WTC11 (cell line): ENCODE measurements at regions not wholly inside any gene's neighbourhood (a gene's known extent, or its start where the extent isn't known, plus 50 kb on each side); places are given as distances from the start of the nearest gene placed in this dataset.

Source experiments
- ATAC-seq: fragments of 200-7000 bp; cut with Tn5 transposase; 2 replicates; pipeline ENCODE4 v1.10.0; 2021; ENCODE audit warnings: mild to moderate bottlenecking, moderate library complexity
- CTCF ChIA-PET: fragments of 300-600 bp; sonication (Branson Sonifier 250); formaldehyde crosslinking; loops from one replicate; lab custom pipeline; 2021; ENCODE audit warnings: antibody characterized with exemption; lab: Charles Lee
- POLR2A ChIA-PET: fragments of 350-600 bp; sonication (Branson Sonifier 250); formaldehyde crosslinking; loops from one replicate; lab custom pipeline; 2021; ENCODE audit warnings: antibody characterized with exemption; lab: Charles Lee
- DNase-seq: peaks from one replicate; pipeline ENCODE4 v3.0.0; 2021; ENCODE audit warnings: low spot score
- H3K27ac Mint-ChIP-seq: 2 replicates; pipeline ENCODE4 v1.8.0; 2021; ENCODE audit warnings: mixed read lengths
- H3K27me3 Mint-ChIP-seq: 2 replicates; pipeline ENCODE4 v1.8.0; 2021; ENCODE audit warnings: low read depth, mild to moderate bottlenecking, moderate library complexity, mixed read lengths
- H3K36me3 Mint-ChIP-seq: 2 replicates; pipeline ENCODE4 v1.8.0; 2021; ENCODE audit warnings: mixed read lengths
- H3K4me1 Mint-ChIP-seq: 2 replicates; pipeline ENCODE4 v1.8.0; 2022; ENCODE audit warnings: mixed read lengths
- H3K4me3 Mint-ChIP-seq: 2 replicates; pipeline ENCODE4 v1.8.0; 2021; ENCODE audit warnings: mild to moderate bottlenecking, moderate library complexity, mixed read lengths
- H3K9me3 Mint-ChIP-seq: 2 replicates; pipeline ENCODE4 v1.8.0; 2021; ENCODE audit warnings: mixed read lengths
- CREB1 ChIP-seq: sonication (generic); formaldehyde crosslinking; IDR thresholded peaks from 2 replicates; pipeline ENCODE4 v1.8.0; 2023; ENCODE audit warnings: mild to moderate bottlenecking, missing genetic modification reagents
- JUN ChIP-seq: sonication (generic); formaldehyde crosslinking; IDR thresholded peaks from 2 replicates; pipeline ENCODE4 v1.8.0; 2023; ENCODE audit warnings: mild to moderate bottlenecking, missing genetic modification reagents
- KAT7 ChIP-seq: sonication (generic); formaldehyde crosslinking; IDR thresholded peaks from 2 replicates; pipeline ENCODE4 v1.8.1; 2023; ENCODE audit warnings: missing genetic modification reagents, mild to moderate bottlenecking, borderline replicate concordance
- NFATC4 ChIP-seq: fragments of 250-450 bp; sonication (Bioruptor Pico); IDR thresholded peaks from 2 replicates; pipeline ENCODE4 v1.9.0; 2021; ENCODE audit warnings: mild to moderate bottlenecking
- NFE2L1 ChIP-seq: sonication (generic); formaldehyde crosslinking; IDR thresholded peaks from 2 replicates; pipeline ENCODE4 v1.8.1; 2023; ENCODE audit warnings: missing genetic modification reagents
- RORB ChIP-seq: fragments of 250-450 bp; sonication (Bioruptor Pico); IDR thresholded peaks from 2 replicates; pipeline ENCODE4 v1.9.0; 2021; ENCODE audit warnings: mild to moderate bottlenecking
- SMAD3 ChIP-seq: sonication (generic); formaldehyde crosslinking; IDR thresholded peaks from 2 replicates; pipeline ENCODE4 v1.8.0; 2022; ENCODE audit warnings: missing genetic modification reagents, mild to moderate bottlenecking, borderline replicate concordance
- TCF7 ChIP-seq: sonication (generic); formaldehyde crosslinking; IDR thresholded peaks from 2 replicates; pipeline ENCODE4 v1.8.0; 2022; ENCODE audit warnings: mild to moderate bottlenecking, low read depth, missing genetic modification reagents, moderate library complexity
- TEAD1 ChIP-seq: sonication (generic); formaldehyde crosslinking; IDR thresholded peaks from 2 replicates; pipeline ENCODE4 v1.8.0; 2022; ENCODE audit warnings: mild to moderate bottlenecking, missing genetic modification reagents
- TEAD4 ChIP-seq: sonication (generic); formaldehyde crosslinking; IDR thresholded peaks from 2 replicates; pipeline ENCODE4 v1.8.0; 2022; ENCODE audit warnings: mild to moderate bottlenecking, missing genetic modification reagents
- ZNF121 ChIP-seq: sonication (generic); formaldehyde crosslinking; IDR thresholded peaks from 2 replicates; pipeline ENCODE4 v1.8.0; 2023; ENCODE audit warnings: missing genetic modification reagents
- ZNF423 ChIP-seq: fragments of 250-450 bp; sonication (Bioruptor Pico); IDR thresholded peaks from 2 replicates; pipeline ENCODE4 v2.1.2; 2022; ENCODE audit warnings: mild to moderate bottlenecking, moderate library complexity
- TF ChIP-seq, protein P1 (sequence below): sonication (generic); formaldehyde crosslinking; IDR thresholded peaks from 2 replicates; pipeline ENCODE4 v1.8.0; 2023; ENCODE audit warnings: mild to moderate bottlenecking, missing genetic modification reagents
- TF ChIP-seq, protein P2 (sequence below): fragments of 250-450 bp; sonication (Bioruptor Pico); IDR thresholded peaks from 2 replicates; pipeline ENCODE4 v1.9.0; 2021; ENCODE audit warnings: mild to moderate bottlenecking
- TF ChIP-seq, protein P3 (sequence below): sonication (generic); formaldehyde crosslinking; IDR thresholded peaks from 2 replicates; pipeline ENCODE4 v1.8.0; 2023; ENCODE audit warnings: missing genetic modification reagents, mild to moderate bottlenecking, borderline replicate concordance
- TF ChIP-seq, protein P4 (sequence below): sonication (generic); formaldehyde crosslinking; IDR thresholded peaks from 2 replicates; pipeline ENCODE4 v1.8.1; 2023; ENCODE audit warnings: mild to moderate bottlenecking, missing genetic modification reagents, borderline replicate concordance
- TF ChIP-seq, protein P5 (sequence below): sonication (generic); formaldehyde crosslinking; IDR thresholded peaks from 2 replicates; pipeline ENCODE4 v1.8.0; 2022; ENCODE audit warnings: mild to moderate bottlenecking, missing genetic modification reagents
- TF ChIP-seq, protein P6 (sequence below): sonication (generic); formaldehyde crosslinking; IDR thresholded peaks from 2 replicates; pipeline ENCODE4 v1.8.0; 2022; ENCODE audit warnings: mild to moderate bottlenecking, missing genetic modification reagents
- TF ChIP-seq, protein P7 (sequence below): sonication (generic); formaldehyde crosslinking; IDR thresholded peaks from 2 replicates; pipeline ENCODE4 v1.8.1; 2022; ENCODE audit warnings: mild to moderate bottlenecking, moderate library complexity, missing genetic modification reagents

DNA sequence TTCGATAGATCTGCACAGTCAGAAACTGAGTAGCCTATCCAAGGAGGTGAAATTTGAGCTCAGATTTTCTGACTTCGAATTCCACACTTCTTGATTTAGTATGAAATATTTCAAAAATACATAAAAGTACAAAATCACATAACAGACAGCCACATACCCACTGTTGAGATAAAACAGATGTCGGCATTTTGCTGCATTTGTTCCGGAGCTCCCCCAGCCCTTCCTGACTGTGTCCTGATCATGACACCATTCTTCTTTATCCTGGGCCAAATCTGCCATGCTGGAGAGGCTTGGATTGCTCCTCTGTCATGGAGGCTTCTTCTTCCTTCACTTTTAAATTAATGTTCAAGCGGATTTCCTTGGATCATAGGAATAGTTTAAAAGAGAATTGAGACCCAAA lies 124.2 kb upstream of the RBPJ start:
- H3K36me3 Mint-ChIP-seq = no peaks in the 10 kb centered on the region
- peaks cover 13% of the 10 kb centered on the region for H3K4me1 Mint-ChIP-seq
- no peak for DNase-seq
- ChIA-PET POLR2A (no interaction called here), CTCF (interaction anchor here (1.1 kb wide), 1 partner anchor 69 kb away, joined by 3 read pairs; no protein-coding TSS in a partner anchor)
- H3K27ac Mint-ChIP-seq = no peak overlapping the region
- ATAC-seq = no peak
- H3K4me3 Mint-ChIP-seq = no peak overlapping the region
- no peaks in the 10 kb centered on the region for H3K27me3 Mint-ChIP-seq
- no peaks in the 10 kb centered on the region for H3K9me3 Mint-ChIP-seq
- TF ChIP-seq, protein P1, sequence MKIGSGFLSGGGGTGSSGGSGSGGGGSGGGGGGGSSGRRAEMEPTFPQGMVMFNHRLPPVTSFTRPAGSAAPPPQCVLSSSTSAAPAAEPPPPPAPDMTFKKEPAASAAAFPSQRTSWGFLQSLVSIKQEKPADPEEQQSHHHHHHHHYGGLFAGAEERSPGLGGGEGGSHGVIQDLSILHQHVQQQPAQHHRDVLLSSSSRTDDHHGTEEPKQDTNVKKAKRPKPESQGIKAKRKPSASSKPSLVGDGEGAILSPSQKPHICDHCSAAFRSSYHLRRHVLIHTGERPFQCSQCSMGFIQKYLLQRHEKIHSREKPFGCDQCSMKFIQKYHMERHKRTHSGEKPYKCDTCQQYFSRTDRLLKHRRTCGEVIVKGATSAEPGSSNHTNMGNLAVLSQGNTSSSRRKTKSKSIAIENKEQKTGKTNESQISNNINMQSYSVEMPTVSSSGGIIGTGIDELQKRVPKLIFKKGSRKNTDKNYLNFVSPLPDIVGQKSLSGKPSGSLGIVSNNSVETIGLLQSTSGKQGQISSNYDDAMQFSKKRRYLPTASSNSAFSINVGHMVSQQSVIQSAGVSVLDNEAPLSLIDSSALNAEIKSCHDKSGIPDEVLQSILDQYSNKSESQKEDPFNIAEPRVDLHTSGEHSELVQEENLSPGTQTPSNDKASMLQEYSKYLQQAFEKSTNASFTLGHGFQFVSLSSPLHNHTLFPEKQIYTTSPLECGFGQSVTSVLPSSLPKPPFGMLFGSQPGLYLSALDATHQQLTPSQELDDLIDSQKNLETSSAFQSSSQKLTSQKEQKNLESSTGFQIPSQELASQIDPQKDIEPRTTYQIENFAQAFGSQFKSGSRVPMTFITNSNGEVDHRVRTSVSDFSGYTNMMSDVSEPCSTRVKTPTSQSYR (CRISPR knock-in tag) = no peak
- no peak for TF ChIP-seq TEAD1 (CRISPR knock-in tag)
- TF ChIP-seq KAT7 (CRISPR knock-in tag) = no peak
- no peak for TF ChIP-seq RORB
- no peak for TF ChIP-seq NFE2L1 (CRISPR knock-in tag)
- TF ChIP-seq TCF7 = no peak
- TF ChIP-seq JUN (CRISPR knock-in tag) = no peak
- no peak for TF ChIP-seq SMAD3 (CRISPR knock-in tag)
- TF ChIP-seq, protein P2, sequence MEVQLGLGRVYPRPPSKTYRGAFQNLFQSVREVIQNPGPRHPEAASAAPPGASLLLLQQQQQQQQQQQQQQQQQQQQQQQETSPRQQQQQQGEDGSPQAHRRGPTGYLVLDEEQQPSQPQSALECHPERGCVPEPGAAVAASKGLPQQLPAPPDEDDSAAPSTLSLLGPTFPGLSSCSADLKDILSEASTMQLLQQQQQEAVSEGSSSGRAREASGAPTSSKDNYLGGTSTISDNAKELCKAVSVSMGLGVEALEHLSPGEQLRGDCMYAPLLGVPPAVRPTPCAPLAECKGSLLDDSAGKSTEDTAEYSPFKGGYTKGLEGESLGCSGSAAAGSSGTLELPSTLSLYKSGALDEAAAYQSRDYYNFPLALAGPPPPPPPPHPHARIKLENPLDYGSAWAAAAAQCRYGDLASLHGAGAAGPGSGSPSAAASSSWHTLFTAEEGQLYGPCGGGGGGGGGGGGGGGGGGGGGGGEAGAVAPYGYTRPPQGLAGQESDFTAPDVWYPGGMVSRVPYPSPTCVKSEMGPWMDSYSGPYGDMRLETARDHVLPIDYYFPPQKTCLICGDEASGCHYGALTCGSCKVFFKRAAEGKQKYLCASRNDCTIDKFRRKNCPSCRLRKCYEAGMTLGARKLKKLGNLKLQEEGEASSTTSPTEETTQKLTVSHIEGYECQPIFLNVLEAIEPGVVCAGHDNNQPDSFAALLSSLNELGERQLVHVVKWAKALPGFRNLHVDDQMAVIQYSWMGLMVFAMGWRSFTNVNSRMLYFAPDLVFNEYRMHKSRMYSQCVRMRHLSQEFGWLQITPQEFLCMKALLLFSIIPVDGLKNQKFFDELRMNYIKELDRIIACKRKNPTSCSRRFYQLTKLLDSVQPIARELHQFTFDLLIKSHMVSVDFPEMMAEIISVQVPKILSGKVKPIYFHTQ (CRISPR knock-in tag) = no peak
- TF ChIP-seq, protein P3, sequence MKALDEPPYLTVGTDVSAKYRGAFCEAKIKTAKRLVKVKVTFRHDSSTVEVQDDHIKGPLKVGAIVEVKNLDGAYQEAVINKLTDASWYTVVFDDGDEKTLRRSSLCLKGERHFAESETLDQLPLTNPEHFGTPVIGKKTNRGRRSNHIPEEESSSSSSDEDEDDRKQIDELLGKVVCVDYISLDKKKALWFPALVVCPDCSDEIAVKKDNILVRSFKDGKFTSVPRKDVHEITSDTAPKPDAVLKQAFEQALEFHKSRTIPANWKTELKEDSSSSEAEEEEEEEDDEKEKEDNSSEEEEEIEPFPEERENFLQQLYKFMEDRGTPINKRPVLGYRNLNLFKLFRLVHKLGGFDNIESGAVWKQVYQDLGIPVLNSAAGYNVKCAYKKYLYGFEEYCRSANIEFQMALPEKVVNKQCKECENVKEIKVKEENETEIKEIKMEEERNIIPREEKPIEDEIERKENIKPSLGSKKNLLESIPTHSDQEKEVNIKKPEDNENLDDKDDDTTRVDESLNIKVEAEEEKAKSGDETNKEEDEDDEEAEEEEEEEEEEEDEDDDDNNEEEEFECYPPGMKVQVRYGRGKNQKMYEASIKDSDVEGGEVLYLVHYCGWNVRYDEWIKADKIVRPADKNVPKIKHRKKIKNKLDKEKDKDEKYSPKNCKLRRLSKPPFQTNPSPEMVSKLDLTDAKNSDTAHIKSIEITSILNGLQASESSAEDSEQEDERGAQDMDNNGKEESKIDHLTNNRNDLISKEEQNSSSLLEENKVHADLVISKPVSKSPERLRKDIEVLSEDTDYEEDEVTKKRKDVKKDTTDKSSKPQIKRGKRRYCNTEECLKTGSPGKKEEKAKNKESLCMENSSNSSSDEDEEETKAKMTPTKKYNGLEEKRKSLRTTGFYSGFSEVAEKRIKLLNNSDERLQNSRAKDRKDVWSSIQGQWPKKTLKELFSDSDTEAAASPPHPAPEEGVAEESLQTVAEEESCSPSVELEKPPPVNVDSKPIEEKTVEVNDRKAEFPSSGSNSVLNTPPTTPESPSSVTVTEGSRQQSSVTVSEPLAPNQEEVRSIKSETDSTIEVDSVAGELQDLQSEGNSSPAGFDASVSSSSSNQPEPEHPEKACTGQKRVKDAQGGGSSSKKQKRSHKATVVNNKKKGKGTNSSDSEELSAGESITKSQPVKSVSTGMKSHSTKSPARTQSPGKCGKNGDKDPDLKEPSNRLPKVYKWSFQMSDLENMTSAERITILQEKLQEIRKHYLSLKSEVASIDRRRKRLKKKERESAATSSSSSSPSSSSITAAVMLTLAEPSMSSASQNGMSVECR (CRISPR knock-in tag) = no peak
- no peak for TF ChIP-seq ZNF121 (CRISPR knock-in tag)
- TF ChIP-seq, protein P4, sequence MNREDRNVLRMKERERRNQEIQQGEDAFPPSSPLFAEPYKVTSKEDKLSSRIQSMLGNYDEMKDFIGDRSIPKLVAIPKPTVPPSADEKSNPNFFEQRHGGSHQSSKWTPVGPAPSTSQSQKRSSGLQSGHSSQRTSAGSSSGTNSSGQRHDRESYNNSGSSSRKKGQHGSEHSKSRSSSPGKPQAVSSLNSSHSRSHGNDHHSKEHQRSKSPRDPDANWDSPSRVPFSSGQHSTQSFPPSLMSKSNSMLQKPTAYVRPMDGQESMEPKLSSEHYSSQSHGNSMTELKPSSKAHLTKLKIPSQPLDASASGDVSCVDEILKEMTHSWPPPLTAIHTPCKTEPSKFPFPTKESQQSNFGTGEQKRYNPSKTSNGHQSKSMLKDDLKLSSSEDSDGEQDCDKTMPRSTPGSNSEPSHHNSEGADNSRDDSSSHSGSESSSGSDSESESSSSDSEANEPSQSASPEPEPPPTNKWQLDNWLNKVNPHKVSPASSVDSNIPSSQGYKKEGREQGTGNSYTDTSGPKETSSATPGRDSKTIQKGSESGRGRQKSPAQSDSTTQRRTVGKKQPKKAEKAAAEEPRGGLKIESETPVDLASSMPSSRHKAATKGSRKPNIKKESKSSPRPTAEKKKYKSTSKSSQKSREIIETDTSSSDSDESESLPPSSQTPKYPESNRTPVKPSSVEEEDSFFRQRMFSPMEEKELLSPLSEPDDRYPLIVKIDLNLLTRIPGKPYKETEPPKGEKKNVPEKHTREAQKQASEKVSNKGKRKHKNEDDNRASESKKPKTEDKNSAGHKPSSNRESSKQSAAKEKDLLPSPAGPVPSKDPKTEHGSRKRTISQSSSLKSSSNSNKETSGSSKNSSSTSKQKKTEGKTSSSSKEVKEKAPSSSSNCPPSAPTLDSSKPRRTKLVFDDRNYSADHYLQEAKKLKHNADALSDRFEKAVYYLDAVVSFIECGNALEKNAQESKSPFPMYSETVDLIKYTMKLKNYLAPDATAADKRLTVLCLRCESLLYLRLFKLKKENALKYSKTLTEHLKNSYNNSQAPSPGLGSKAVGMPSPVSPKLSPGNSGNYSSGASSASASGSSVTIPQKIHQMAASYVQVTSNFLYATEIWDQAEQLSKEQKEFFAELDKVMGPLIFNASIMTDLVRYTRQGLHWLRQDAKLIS = no peak
- TF ChIP-seq, protein P5, sequence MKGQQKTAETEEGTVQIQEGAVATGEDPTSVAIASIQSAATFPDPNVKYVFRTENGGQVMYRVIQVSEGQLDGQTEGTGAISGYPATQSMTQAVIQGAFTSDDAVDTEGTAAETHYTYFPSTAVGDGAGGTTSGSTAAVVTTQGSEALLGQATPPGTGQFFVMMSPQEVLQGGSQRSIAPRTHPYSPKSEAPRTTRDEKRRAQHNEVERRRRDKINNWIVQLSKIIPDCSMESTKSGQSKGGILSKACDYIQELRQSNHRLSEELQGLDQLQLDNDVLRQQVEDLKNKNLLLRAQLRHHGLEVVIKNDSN (CRISPR knock-in tag) = no peak
- no peak for TF ChIP-seq NFATC4
- TF ChIP-seq, protein P6, sequence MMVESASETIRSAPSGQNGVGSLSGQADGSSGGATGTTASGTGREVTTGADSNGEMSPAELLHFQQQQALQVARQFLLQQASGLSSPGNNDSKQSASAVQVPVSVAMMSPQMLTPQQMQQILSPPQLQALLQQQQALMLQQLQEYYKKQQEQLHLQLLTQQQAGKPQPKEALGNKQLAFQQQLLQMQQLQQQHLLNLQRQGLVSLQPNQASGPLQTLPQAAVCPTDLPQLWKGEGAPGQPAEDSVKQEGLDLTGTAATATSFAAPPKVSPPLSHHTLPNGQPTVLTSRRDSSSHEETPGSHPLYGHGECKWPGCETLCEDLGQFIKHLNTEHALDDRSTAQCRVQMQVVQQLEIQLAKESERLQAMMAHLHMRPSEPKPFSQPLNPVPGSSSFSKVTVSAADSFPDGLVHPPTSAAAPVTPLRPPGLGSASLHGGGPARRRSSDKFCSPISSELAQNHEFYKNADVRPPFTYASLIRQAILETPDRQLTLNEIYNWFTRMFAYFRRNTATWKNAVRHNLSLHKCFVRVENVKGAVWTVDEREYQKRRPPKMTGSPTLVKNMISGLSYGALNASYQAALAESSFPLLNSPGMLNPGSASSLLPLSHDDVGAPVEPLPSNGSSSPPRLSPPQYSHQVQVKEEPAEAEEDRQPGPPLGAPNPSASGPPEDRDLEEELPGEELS (CRISPR knock-in tag) = no peak
- no peak for TF ChIP-seq CREB1 (CRISPR knock-in tag)
- TF ChIP-seq, protein P7, sequence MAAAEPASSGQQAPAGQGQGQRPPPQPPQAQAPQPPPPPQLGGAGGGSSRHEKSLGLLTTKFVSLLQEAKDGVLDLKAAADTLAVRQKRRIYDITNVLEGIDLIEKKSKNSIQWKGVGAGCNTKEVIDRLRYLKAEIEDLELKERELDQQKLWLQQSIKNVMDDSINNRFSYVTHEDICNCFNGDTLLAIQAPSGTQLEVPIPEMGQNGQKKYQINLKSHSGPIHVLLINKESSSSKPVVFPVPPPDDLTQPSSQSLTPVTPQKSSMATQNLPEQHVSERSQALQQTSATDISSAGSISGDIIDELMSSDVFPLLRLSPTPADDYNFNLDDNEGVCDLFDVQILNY = no peak
- no peak for TF ChIP-seq TEAD4 (CRISPR knock-in tag)
- no peak for TF ChIP-seq ZNF423
- TF ChIP-seq, all 79 proteins: peak for 0
